Testis (tissue), 2 donors: ENCODE measurements at regions not wholly inside any gene's neighbourhood (a gene's known extent, or its start where the extent isn't known, plus 50 kb on each side); places are given as distances from the start of the nearest gene placed in this dataset.

Source experiments
- DNase-seq: peaks from one replicate; pipeline ENCODE4 v3.0.0-alpha.2; 2019
- H3K27ac ChIP-seq, 2 donors: fragments of 200-600 bp; sonication (generic); one replicate each; pipeline ENCODE4 v1.5.1; 2019
- H3K27me3 ChIP-seq: fragments of 200-600 bp; sonication (generic); one replicate; pipeline ENCODE4 v1.5.1; 2019
- H3K36me3 ChIP-seq: fragments of 200-600 bp; sonication (generic); one replicate; pipeline ENCODE4 v1.5.1; 2017; ENCODE audit warnings: low read depth; ENCODE audit errors: missing control alignments
- H3K4me1 ChIP-seq: fragments of 200-600 bp; sonication (generic); one replicate; pipeline ENCODE4 v1.5.1; 2019
- H3K4me3 ChIP-seq, 2 donors: fragments of 200-600 bp; sonication (generic); one replicate each; pipeline ENCODE4 v1.5.1; 2017 to 2019
- H3K9me3 ChIP-seq: fragments of 200-600 bp; sonication (generic); one replicate; pipeline ENCODE4 v1.5.1; 2017
- CTCF ChIP-seq, 3 experiments: fragments of 450-650 bp in 2 of 3; fragments of 200-600 bp in 1 of 3; sonication (generic) in 1 of 3; IDR thresholded peaks; one replicate each; pipeline ENCODE4 v1.5.1; 2016 to 2019; ENCODE audit warnings: antibody characterized with exemption in 3 of 3, mild to moderate bottlenecking in 2 of 3, moderate library complexity in 1 of 3
- POLR2A ChIP-seq: fragments of 450-650 bp; IDR thresholded peaks from one replicate; pipeline ENCODE4 v1.6.1; 2017; ENCODE audit warnings: antibody characterized with exemption, mild to moderate bottlenecking, moderate library complexity
- WGBS, 2 donors: methylation state at CpG; one replicate each; pipeline ENCODE4 v1.1.5; 2018; 5-methylcytosine and 5-hydroxymethylcytosine counted together
- intact Hi-C: fragments of 100-400 bp; cut with DNase I; formaldehyde crosslinking; loops from one replicate; pipeline ENCODE4 v1.15.1; 2023; ENCODE audit warnings: low total_unique reads

GRCh38 chr9:115395511-115396021 lies 277.6 kb upstream of the TNC start:
- Histone ChIP-seq H3K9me3 (no peaks in the 10 kb centered on the region), H3K27me3 (no peaks in the 10 kb centered on the region), H3K36me3 (no peaks in the 10 kb centered on the region), H3K27ac (no peak overlapping the region), H3K4me1 (peaks cover 5% of the 10 kb centered on the region), H3K4me3 (no peak overlapping the region)
- no peak for DNase-seq
- TF ChIP-seq POLR2A (no peak), CTCF (IDR thresholded peaks at IDR 0.05) (no peak)
- 50 to 77% methylated on average over 1 of the region's 1 CpG for WGBS, 2 donors
- intact Hi-C loops: no loop called here

GRCh38 chr9:115396071-115396529 lies 278.1 kb upstream of the TNC start:
- Histone ChIP-seq H3K36me3 (no peaks in the 10 kb centered on the region), H3K27ac (no peak overlapping the region), H3K27me3 (no peaks in the 10 kb centered on the region), H3K4me1 (peaks cover 5% of the 10 kb centered on the region), H3K4me3 (no peak overlapping the region), H3K9me3 (no peaks in the 10 kb centered on the region)
- TF ChIP-seq POLR2A (no peak), CTCF (IDR thresholded peaks at IDR 0.05) (no peak)
- intact Hi-C loops: no loop called here
- DNase-seq: no peak

GRCh38 chr9:115397591-115398312 lies 279.8 kb upstream of the TNC start:
- no peak for TF ChIP-seq POLR2A
- TF ChIP-seq CTCF (IDR thresholded peaks at IDR 0.05): no peak
- WGBS, 2 donors: 77 to 78% methylated on average over 4 of the region's 4 CpGs
- no peaks in the 10 kb centered on the region for H3K27me3 ChIP-seq
- H3K36me3 ChIP-seq: no peaks in the 10 kb centered on the region
- no peak for DNase-seq
- H3K27ac ChIP-seq: no peak overlapping the region
- intact Hi-C loops: no loop called here
- no peaks in the 10 kb centered on the region for H3K9me3 ChIP-seq
- peaks cover 5% of the 10 kb centered on the region for H3K4me1 ChIP-seq
- no peak overlapping the region for H3K4me3 ChIP-seq

GRCh38 chr9:115398313-115398650 lies 280.3 kb upstream of the TNC start:
- H3K9me3 ChIP-seq: no peaks in the 10 kb centered on the region
- intact Hi-C loops: no loop called here
- no peaks in the 10 kb centered on the region for H3K27me3 ChIP-seq
- no peak overlapping the region for H3K27ac ChIP-seq
- H3K4me3 ChIP-seq: no peak overlapping the region
- no peaks in the 10 kb centered on the region for H3K36me3 ChIP-seq
- TF ChIP-seq POLR2A (no peak), CTCF (IDR thresholded peaks at IDR 0.05) (no peak)
- DNase-seq: no peak
- peaks cover 5% of the 10 kb centered on the region for H3K4me1 ChIP-seq
- WGBS, 2 donors: 47 to 62% methylated on average over 3 of the region's 3 CpGs

GRCh38 chr9:115398996-115399395 lies 281.0 kb upstream of the TNC start:
- H3K36me3 ChIP-seq: no peaks in the 10 kb centered on the region
- H3K4me3 ChIP-seq: no peak overlapping the region
- WGBS, 2 donors: 68 to 70% methylated on average over 1 of the region's 1 CpG
- no peaks in the 10 kb centered on the region for H3K27me3 ChIP-seq
- DNase-seq: no peak
- TF ChIP-seq POLR2A: no peak
- no peak for TF ChIP-seq CTCF (IDR thresholded peaks at IDR 0.05)
- no peaks in the 10 kb centered on the region for H3K9me3 ChIP-seq
- no peak overlapping the region for H3K27ac ChIP-seq
- intact Hi-C loops: no loop called here
- H3K4me1 ChIP-seq: peaks cover 5% of the 10 kb centered on the region
